Esophagus muscularis mucosa (tissue), 3 donors: ENCODE measurements at regions not wholly inside any gene's neighbourhood (a gene's known extent, or its start where the extent isn't known, plus 50 kb on each side); places are given as distances from the start of the nearest gene placed in this dataset.

Source experiments
- CTCF ChIP-seq, 3 experiments: fragments of 200-600 bp in 2 of 3; fragments of 450-650 bp in 1 of 3; sonication (generic) in 2 of 3; IDR thresholded peaks; one replicate each; pipeline ENCODE4 v1.5.1; 2017 to 2019; ENCODE audit warnings: antibody characterized with exemption in 3 of 3, mild to moderate bottlenecking in 2 of 3, moderate library complexity in 1 of 3
- POLR2AphosphoS5 ChIP-seq, 2 donors: sonication (generic); formaldehyde crosslinking; IDR thresholded peaks; one replicate each; pipeline ENCODE4 v1.6.1; 2017; ENCODE audit warnings: antibody characterized with exemption in 2 of 2

- TF ChIP-seq CTCF (IDR thresholded peaks at IDR 0.05) (no peak), POLR2AphosphoS5 (IDR thresholded peaks at IDR 0.05) (no peak)
Observed at GRCh38 chr2:76672798-76673197, 849.4 kb downstream of the LRRTM4 start.
